Transverse colon (tissue), 4 donors: ENCODE measurements at regions not wholly inside any gene's neighbourhood (a gene's known extent, or its start where the extent isn't known, plus 50 kb on each side); places are given as distances from the start of the nearest gene placed in this dataset.

Source experiments
- DNase-seq: peaks from one replicate; pipeline ENCODE4 v3.0.0-alpha.2; 2019
- H3K27ac ChIP-seq, 4 donors: fragments of 200-600 bp; sonication (generic); 2 replicates each; pipeline ENCODE4 v1.5.1; 2016 to 2018; ENCODE audit warnings: inconsistent platforms in 4 of 4
- H3K27me3 ChIP-seq: fragments of 200-600 bp; sonication (generic); 2 replicates; pipeline ENCODE4 v1.5.1; 2017; ENCODE audit warnings: inconsistent platforms
- H3K36me3 ChIP-seq, 4 donors: fragments of 200-600 bp; sonication (generic); 2 replicates each; pipeline ENCODE4 v1.5.1; 2017 to 2019; ENCODE audit warnings: inconsistent platforms in 4 of 4
- H3K4me1 ChIP-seq, 4 donors: fragments of 200-600 bp; sonication (generic); 2 replicates each; pipeline ENCODE4 v1.5.1; 2017 to 2020; ENCODE audit warnings: inconsistent platforms in 4 of 4
- H3K4me3 ChIP-seq, 4 donors: fragments of 200-600 bp; sonication (generic); 1 replicate in 1 of 4; 2 replicates in 3 of 4; pipeline versions ENCODE4 v1.5.1 to v1.6.1; 2017 to 2019; ENCODE audit warnings: inconsistent platforms in 4 of 4
- H3K9me3 ChIP-seq, 2 donors: fragments of 200-600 bp; sonication (generic); 2 replicates each; pipeline ENCODE4 v1.5.1; 2017 to 2019; ENCODE audit warnings: inconsistent platforms in 2 of 2
- CTCF ChIP-seq, 5 experiments: fragments of 200-600 bp in 3 of 5; fragments of 450-650 bp in 2 of 5; sonication (generic) in 3 of 5; IDR thresholded peaks; 1 replicate in 2 of 5; 2 replicates in 3 of 5; pipeline ENCODE4 v1.5.1; 2016 to 2017; ENCODE audit warnings: antibody characterized with exemption in 5 of 5, inconsistent platforms in 3 of 5, mild to moderate bottlenecking in 2 of 5, moderate library complexity in 1 of 5
- EP300 ChIP-seq: sonication (generic); formaldehyde crosslinking; IDR thresholded peaks from one replicate; pipeline ENCODE4 v1.6.1; 2017; ENCODE audit warnings: antibody characterized with exemption, low read depth
- POLR2A ChIP-seq: fragments of 450-650 bp; IDR thresholded peaks from one replicate; pipeline ENCODE4 v1.6.1; 2016; ENCODE audit warnings: antibody characterized with exemption, mild to moderate bottlenecking, moderate library complexity
- POLR2AphosphoS5 ChIP-seq, 3 donors: sonication (generic); formaldehyde crosslinking; IDR thresholded peaks; one replicate each; pipeline ENCODE4 v1.6.1; 2016; ENCODE audit warnings: antibody characterized with exemption in 3 of 3
- WGBS, 2 donors: methylation state at CpG; one replicate each; pipeline ENCODE4 v1.1.5; 2018; ENCODE audit warnings: low coverage in 1 of 2; 5-methylcytosine and 5-hydroxymethylcytosine counted together
- in situ Hi-C, 4 donors: fragments of 200-750 bp; cut with MboI; loops; one replicate each; pipeline versions ENCODE4 v1.15.0 to v1.15.1; 2017; ENCODE audit warnings: low sequenced_read_pairs in 3 of 4, low pct_ligation_motif_present in 1 of 4, low pct_unique_long_range_greater_than_20kb in 1 of 4
- intact Hi-C: fragments of 100-400 bp; cut with DNase I; formaldehyde crosslinking; loops from one replicate; pipeline ENCODE4 v1.15.1; 2023; ENCODE audit warnings: low total_unique reads

GRCh38 chr21:36547464-36547863 is 67.5 kb upstream of the CLDN14 start:
- in situ Hi-C loops = no loop called here
- 80 to 82% methylated on average over 1 to 14 of the region's 14 CpGs for WGBS, 2 donors
- Histone ChIP-seq H3K27ac (no peak overlapping the region), H3K9me3 (no peaks in the 10 kb centered on the region), H3K4me1 (no peaks in the 10 kb centered on the region), H3K27me3 (peaks cover 41% of the 10 kb centered on the region), H3K36me3 (no peaks in the 10 kb centered on the region), H3K4me3 (no peak overlapping the region)
- TF ChIP-seq CTCF (IDR thresholded peaks at IDR 0.05) = no peak
- TF ChIP-seq EP300 = no peak
- TF ChIP-seq POLR2AphosphoS5 (IDR thresholded peaks at IDR 0.05) = no peak
- no peak for TF ChIP-seq POLR2A
- intact Hi-C loops = no loop called here
- DNase-seq = no peak

- Histone ChIP-seq H3K36me3 (no peaks in the 10 kb centered on the region), H3K27ac (no peak overlapping the region), H3K4me1 (no peaks in the 10 kb centered on the region), H3K4me3 (no peak overlapping the region), H3K9me3 (no peaks in the 10 kb centered on the region), H3K27me3 (peaks cover 27% of the 10 kb centered on the region)
- in situ Hi-C loops (no loop called here), intact Hi-C loops (no loop called here)
- TF ChIP-seq POLR2AphosphoS5 (IDR thresholded peaks at IDR 0.05) (no peak), POLR2A (no peak), EP300 (no peak), CTCF (IDR thresholded peaks at IDR 0.05) (no peak)
- no peak for DNase-seq
- 53 to 100% methylated on average over 2 to 3 of the region's 3 CpGs for WGBS, 2 donors
These were observed 68.9 kb upstream of the CLDN14 start for GRCh38 chr21:36548866-36549265.

- Histone ChIP-seq H3K27ac (no peak overlapping the region), H3K36me3 (no peaks in the 10 kb centered on the region), H3K4me3 (no peak overlapping the region), H3K4me1 (no peaks in the 10 kb centered on the region), H3K9me3 (no peaks in the 10 kb centered on the region), H3K27me3 (peaks cover 23% of the 10 kb centered on the region)
- intact Hi-C loops = no loop called here
- 73% methylated on average over 7 of the region's 7 CpGs; no CpG with 5 or more reads in 1 of the 2 donors for WGBS, 2 donors
- in situ Hi-C loops = no loop called here
- no peak for TF ChIP-seq CTCF (IDR thresholded peaks at IDR 0.05)
- TF ChIP-seq EP300 = no peak
- no peak for TF ChIP-seq POLR2A
- no peak for DNase-seq
These were observed 69.5 kb upstream of the CLDN14 start for GRCh38 chr21:36549470-36549869.

- no peaks in the 10 kb centered on the region for H3K4me1 ChIP-seq
- H3K27ac ChIP-seq = no peak overlapping the region
- no peaks in the 10 kb centered on the region for H3K36me3 ChIP-seq
- WGBS, 2 donors = 60% methylated on average over 6 of the region's 7 CpGs; no CpG with 5 or more reads in 1 of the 2 donors
- no peak for TF ChIP-seq POLR2AphosphoS5 (IDR thresholded peaks at IDR 0.05)
- no peak for TF ChIP-seq EP300
- no peak for TF ChIP-seq POLR2A
- TF ChIP-seq CTCF (IDR thresholded peaks at IDR 0.05) = no peak
- in situ Hi-C loops = no loop called here
- H3K9me3 ChIP-seq = no peaks in the 10 kb centered on the region
- H3K27me3 ChIP-seq = peaks cover 10% of the 10 kb centered on the region
- no peak overlapping the region for H3K4me3 ChIP-seq
- no peak for DNase-seq
- intact Hi-C loops = no loop called here
These were observed 70.8 kb upstream of the CLDN14 start for GRCh38 chr21:36550761-36551160.
